IMR-90 (cell line): ENCODE measurements at regions not wholly inside any gene's neighbourhood (a gene's known extent, or its start where the extent isn't known, plus 50 kb on each side); places are given as distances from the start of the nearest gene placed in this dataset.

Experiments
- ATAC-seq: fragments of 200-7000 bp; cut with Tn5 transposase; 2 replicates; pipeline ENCODE4 v1.9.1; 2020; ENCODE audit warnings: low read depth, mild to moderate bottlenecking, moderate library complexity
- BruUV-seq: library from RNA; stranded (reverse); fragments of 400-500 nt; replicated peaks from 2 replicates; lab custom pipeline; 2021; lab: Mats Ljungman, UMichigan
- CTCF ChIA-PET: fragments of 300-600 bp; formaldehyde crosslinking; extraction: SDS; loops from one replicate; lab custom pipeline; 2021; ENCODE audit warnings: antibody characterized with exemption; lab: Yijun Ruan, JAX
- POLR2A ChIA-PET: fragments of 300-600 bp; sonication (Branson Sonifier 250); formaldehyde crosslinking; loops from one replicate; lab custom pipeline; 2022; ENCODE audit warnings: antibody characterized with exemption; ENCODE audit not compliant: unreplicated experiment; lab: Charles Lee
- DNase-seq: peaks from one replicate; pipeline ENCODE4 v3.0.0; 2013
- H2AFZ ChIP-seq: replicated peaks from 2 replicates; pipeline ENCODE3; 2013; ENCODE audit warnings: low read length, mild to moderate bottlenecking; ENCODE audit not compliant: poor library complexity
- H2AK5ac ChIP-seq: 2 replicates; pipeline ENCODE4 v1.6.1; 2013; ENCODE audit warnings: low read depth, low read length, inconsistent platforms
- H2AK9ac ChIP-seq: replicated peaks from 2 replicates; pipeline ENCODE3; 2013; ENCODE audit warnings: mild to moderate bottlenecking, low read depth, low read length, moderate library complexity; ENCODE audit not compliant: poor library complexity
- H2BK120ac ChIP-seq: 2 replicates; pipeline ENCODE4 v1.6.1; 2013; ENCODE audit warnings: low read depth, low read length, inconsistent platforms
- H2BK15ac ChIP-seq: 3 replicates; pipeline ENCODE4 v1.6.1; 2013; ENCODE audit warnings: low read depth, low read length, inconsistent platforms
- H2BK20ac ChIP-seq: 2 replicates; pipeline ENCODE4 v1.6.1; 2013; ENCODE audit warnings: low read depth, mild to moderate bottlenecking, inconsistent platforms, low read length, moderate library complexity
- H2BK5ac ChIP-seq: 2 replicates; pipeline ENCODE4 v1.6.1; 2013; ENCODE audit warnings: mild to moderate bottlenecking, low read depth, low read length, inconsistent platforms; ENCODE audit not compliant: poor library complexity, severe bottlenecking
- H3K14ac ChIP-seq: replicated peaks from 2 replicates; pipeline ENCODE4 v1.6.1; 2013; ENCODE audit warnings: low read depth, low read length, inconsistent platforms
- H3K18ac ChIP-seq: 2 replicates; pipeline ENCODE4 v1.6.1; 2013; ENCODE audit warnings: low read depth, low read length, control low read depth
- H3K23ac ChIP-seq: 2 replicates; pipeline ENCODE4 v1.6.1; 2013; ENCODE audit warnings: low read depth, low read length, inconsistent platforms
- H3K27ac ChIP-seq: 2 replicates; pipeline ENCODE4 v1.5.1; 2013; ENCODE audit warnings: mild to moderate bottlenecking, control low read depth, low read length; ENCODE audit not compliant: insufficient read depth
- H3K27me3 ChIP-seq: 2 replicates; pipeline ENCODE4 v1.6.1; 2013; ENCODE audit warnings: low read length; ENCODE audit not compliant: control insufficient read depth, insufficient read depth
- H3K36me3 ChIP-seq: 2 replicates; pipeline ENCODE4 v1.6.1; 2013; ENCODE audit warnings: low read length, mixed read lengths; ENCODE audit not compliant: control insufficient read depth, insufficient read depth
- H3K4ac ChIP-seq: 2 replicates; pipeline ENCODE4 v1.6.1; 2013; ENCODE audit warnings: low read depth, low read length, inconsistent platforms
- H3K4me1 ChIP-seq: 2 replicates; pipeline ENCODE4 v1.6.1; 2013; ENCODE audit warnings: low read length, mixed read lengths; ENCODE audit not compliant: control insufficient read depth, insufficient read depth
- H3K4me2 ChIP-seq: 2 replicates; pipeline ENCODE4 v1.6.1; 2013; ENCODE audit warnings: low read depth, mild to moderate bottlenecking, control low read depth, low read length, moderate library complexity
- H3K4me3 ChIP-seq: 2 replicates; pipeline ENCODE4 v1.5.1; 2013; ENCODE audit warnings: low read depth, mild to moderate bottlenecking, control low read depth, low read length, moderate library complexity; ENCODE audit not compliant: insufficient read depth
- H3K56ac ChIP-seq: 2 replicates; pipeline ENCODE4 v1.6.1; 2013; ENCODE audit warnings: low read length, inconsistent platforms; ENCODE audit not compliant: insufficient read depth; ENCODE audit errors: extremely low read depth
- H3K79me1 ChIP-seq, 2 experiments: 2 replicates each; pipeline ENCODE4 v1.6.1; 2013; ENCODE audit warnings: low read length in 2 of 2, inconsistent platforms in 1 of 2, low read depth in 1 of 2
- H3K9ac ChIP-seq: 2 replicates; pipeline ENCODE4 v1.6.1; 2013; ENCODE audit warnings: low read depth, low read length, control low read depth
- H3K9me1 ChIP-seq: 2 replicates; pipeline ENCODE4 v1.6.1; 2013; ENCODE audit warnings: low read length, inconsistent platforms; ENCODE audit not compliant: insufficient read depth
- H3K9me3 ChIP-seq: 2 replicates; pipeline ENCODE4 v1.6.1; 2013; ENCODE audit warnings: low read length; ENCODE audit not compliant: control insufficient read depth, insufficient read depth
- H4K20me1 ChIP-seq: 2 replicates; pipeline ENCODE4 v1.6.1; 2013; ENCODE audit warnings: low read length, inconsistent platforms; ENCODE audit not compliant: insufficient read depth
- H4K5ac ChIP-seq: 2 replicates; pipeline ENCODE4 v1.6.1; 2013; ENCODE audit warnings: mild to moderate bottlenecking, low read depth, low read length, control low read depth
- H4K8ac ChIP-seq, 2 experiments: 2 replicates each; pipeline ENCODE4 v1.6.1; 2013; ENCODE audit warnings: low read depth in 2 of 2, low read length in 2 of 2, control low read depth in 1 of 2, inconsistent platforms in 1 of 2
- H4K91ac ChIP-seq: 2 replicates; pipeline ENCODE4 v1.6.1; 2013; ENCODE audit warnings: low read depth, low read length, inconsistent platforms; ENCODE audit not compliant: insufficient read depth
- CTCF ChIP-seq: conservative IDR thresholded peaks from 2 replicates; pipeline ENCODE4 v1.5.1; 2012; ENCODE audit warnings: mild to moderate bottlenecking, low read depth, low read length, improper control_type of control experiment
- NFE2L2 ChIP-seq: fragments of 150-350 bp; IDR thresholded peaks from 2 replicates; pipeline ENCODE4 v1.6.1; 2016; ENCODE audit warnings: low read depth, mild to moderate bottlenecking, low read length
- RAD21 ChIP-seq: IDR thresholded peaks from 2 replicates; pipeline ENCODE4 v1.6.1; 2012; ENCODE audit warnings: low read length, improper control_type of control experiment
- RCOR1 ChIP-seq: IDR thresholded peaks from 2 replicates; pipeline ENCODE4 v1.6.1; 2012; ENCODE audit warnings: mild to moderate bottlenecking, low read length, improper control_type of control experiment; ENCODE audit not compliant: insufficient replicate concordance
- RFX5 ChIP-seq: IDR thresholded peaks from 2 replicates; pipeline ENCODE4 v1.8.0; 2012; ENCODE audit warnings: low read depth, mild to moderate bottlenecking, low read length, moderate library complexity
- SMC3 ChIP-seq: fragments of 150-350 bp; IDR thresholded peaks from 2 replicates; pipeline ENCODE4 v1.6.1; 2016; ENCODE audit warnings: low read depth, mild to moderate bottlenecking, antibody characterized with exemption, low read length, moderate library complexity
- WGBS, 2 experiments: methylation state at CpG; one replicate each; pipeline versions ENCODE4 v1.1.5 to v1.1.7; 2013; ENCODE audit warnings: missing lambda C conversion rate in 2 of 2; ENCODE audit not compliant: insufficient read length in 1 of 2; ENCODE audit errors: extremely low coverage in 2 of 2; 5-methylcytosine and 5-hydroxymethylcytosine counted together
- dilution Hi-C: fragments of 300-500 bp; cut with HindIII; formaldehyde crosslinking; loops from one replicate; pipeline ENCODE4 v1.14.3; 2018; ENCODE audit warnings: low sequenced_read_pairs; ENCODE audit not compliant: unreplicated experiment
- in situ Hi-C: fragments of 300-500 bp; cut with MboI; formaldehyde crosslinking; loops from 3 replicates; pipeline ENCODE4 v1.14.3; 2019; ENCODE audit warnings: low sequenced_read_pairs, inconsistent platforms, mixed read lengths
- intact Hi-C: fragments of 100-400 bp; cut with micrococcal nuclease; formaldehyde crosslinking; loops from 2 replicates; pipeline ENCODE4 v1.10.0; 2022

GRCh38 chr21:31413698-31414097 is 69.6 kb upstream of the TIAM1 start:
- no peaks in the 10 kb centered on the region for H3K36me3 ChIP-seq
- H2BK5ac ChIP-seq = no peak overlapping the region
- H3K4me3 ChIP-seq = no peak overlapping the region
- dilution Hi-C loops (no loop called here), in situ Hi-C loops (no loop called here), intact Hi-C loops (no loop called here)
- no peak overlapping the region for H3K4me2 ChIP-seq
- H4K20me1 ChIP-seq = no peaks in the 10 kb centered on the region
- H3K23ac ChIP-seq = no peak overlapping the region
- no peak overlapping the region for H2BK120ac ChIP-seq
- no peak overlapping the region for H3K4ac ChIP-seq
- WGBS, 2 experiments = 76% methylated on average over 5 of the region's 9 CpGs; no CpG with 5 or more reads in 1 of the 2 experiments
- H3K27ac ChIP-seq = no peak overlapping the region
- no peak overlapping the region for H2AK5ac ChIP-seq
- no peak for ATAC-seq
- no peak overlapping the region for H4K91ac ChIP-seq
- ChIA-PET CTCF (no interaction called here), POLR2A (no interaction called here)
- no peak overlapping the region for H3K56ac ChIP-seq
- no peaks in the 10 kb centered on the region for H3K9me1 ChIP-seq
- H4K5ac ChIP-seq = no peak overlapping the region
- no peaks in the 10 kb centered on the region for H3K4me1 ChIP-seq
- peaks cover 2% of the 10 kb centered on the region; the same call in 1 of the 2 replicates for H3K9me3 ChIP-seq
- H2BK20ac ChIP-seq = no peak overlapping the region
- TF ChIP-seq RAD21 (no peak), SMC3 (no peak), NFE2L2 (no peak), RFX5 (no peak), RCOR1 (no peak), CTCF (no peak)
- no peak for DNase-seq
- no peaks in the 10 kb centered on the region for H3K79me1 ChIP-seq
- H2AK9ac ChIP-seq = no peak overlapping the region
- no TSS peak for BruUV-seq
- no peaks in the 10 kb centered on the region for H3K27me3 ChIP-seq
- no peak overlapping the region for H3K14ac ChIP-seq
- H2BK15ac ChIP-seq = no peak overlapping the region
- no peak overlapping the region for H2AFZ ChIP-seq
- H3K9ac ChIP-seq = no peak overlapping the region
- H3K18ac ChIP-seq = no peak overlapping the region
- H4K8ac ChIP-seq = no peak overlapping the region
